ENCODE measurements at regions not wholly inside any gene's neighbourhood (a gene's known extent, or its start where the extent isn't known, plus 50 kb on each side); places are given as distances from the start of the nearest gene placed in this dataset.

DNA sequence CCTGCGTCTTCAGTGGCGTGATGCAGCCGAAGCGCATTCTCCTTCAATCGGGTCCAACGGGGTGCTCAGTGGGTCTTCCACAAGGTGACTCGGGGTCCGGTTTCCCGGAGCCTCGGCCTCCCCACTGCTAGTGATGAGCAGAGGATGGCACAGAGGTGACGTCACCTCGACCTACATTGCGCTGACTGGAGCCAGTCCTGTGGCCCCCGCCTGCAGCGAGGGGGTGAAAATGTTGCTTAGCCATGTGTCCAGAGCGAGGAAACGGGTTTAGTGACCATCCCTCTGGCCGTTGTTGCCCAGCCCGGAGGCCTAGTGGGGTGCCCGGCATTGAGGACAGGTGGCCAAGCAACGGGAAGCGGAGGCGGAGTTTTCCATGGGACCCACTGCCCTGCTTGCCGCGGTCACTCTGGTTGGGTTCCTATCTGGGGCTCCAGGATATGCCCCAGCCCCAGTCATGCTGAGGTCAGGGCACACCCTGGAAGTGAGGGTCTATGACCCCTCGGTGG lies 190.6 kb upstream of the CIBAR2 start:
- TF ChIP-seq CTCF (IDR thresholded peaks at IDR 0.05) (no peak), POLR2A (IDR thresholded peaks at IDR 0.05) (no peak)

All from heart left ventricle (tissue), 13 donors.